ENCODE measurements at regions not wholly inside any gene's neighbourhood (a gene's known extent, or its start where the extent isn't known, plus 50 kb on each side); places are given as distances from the start of the nearest gene placed in this dataset.
"Not testable (repeated sequence)": the region's sequence is repeated elsewhere in the genome, so short reads cannot be mapped to it uniquely, and the experiment has no call there.

DNA sequence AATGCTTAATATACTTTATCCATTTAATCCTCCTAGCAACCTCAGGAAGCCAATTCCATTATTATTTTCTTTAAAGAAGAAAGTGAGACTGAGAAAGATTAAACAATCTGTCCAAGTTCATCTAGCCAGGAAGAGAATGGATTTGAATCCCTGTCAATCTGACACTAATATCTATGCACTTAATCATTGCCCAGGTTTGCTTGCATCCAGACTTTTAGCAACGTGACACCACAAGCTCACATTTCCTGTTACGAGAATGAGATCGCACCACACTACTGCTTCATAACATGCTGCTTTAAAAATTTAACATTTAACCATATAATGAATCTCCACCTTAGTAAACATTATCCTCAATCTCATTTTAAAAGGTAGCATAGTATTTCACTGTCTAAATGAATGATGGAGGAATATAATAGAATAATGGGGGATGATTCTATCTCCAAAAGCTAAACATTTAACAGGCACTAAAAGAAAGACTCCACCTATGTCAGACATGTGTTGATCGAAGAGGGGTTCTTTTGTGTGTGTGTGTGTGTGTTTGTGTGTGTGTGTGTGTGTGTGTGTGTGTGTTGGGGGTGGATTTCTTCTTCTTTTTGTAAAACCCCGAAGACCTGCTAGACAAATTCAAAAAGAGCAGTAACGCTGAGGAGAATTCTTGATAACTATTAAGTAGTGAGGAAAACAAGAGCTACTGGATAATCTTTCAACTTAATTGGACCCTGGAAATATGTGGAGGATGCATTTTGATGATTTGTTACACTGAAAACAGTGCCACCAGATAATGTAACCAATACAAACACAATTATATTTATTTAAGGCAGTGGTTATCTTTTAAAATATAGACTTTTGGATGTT, 138.7 kb upstream of the NR3C1 start:
- Mint-ChIP-seq H3K27me3 (no peaks in the 10 kb centered on the region), H3K27ac (no peak overlapping the region), H3K4me3 (no peak overlapping the region), H3K36me3 (ENCODE audit: low read depth) (no peaks in the 10 kb centered on the region), H3K4me1 (ENCODE audit: low read depth) (peaks cover 2% of the 10 kb centered on the region), H3K9me3 (peaks cover 6% of the 10 kb centered on the region)
- no peak for DNase-seq

DNA sequence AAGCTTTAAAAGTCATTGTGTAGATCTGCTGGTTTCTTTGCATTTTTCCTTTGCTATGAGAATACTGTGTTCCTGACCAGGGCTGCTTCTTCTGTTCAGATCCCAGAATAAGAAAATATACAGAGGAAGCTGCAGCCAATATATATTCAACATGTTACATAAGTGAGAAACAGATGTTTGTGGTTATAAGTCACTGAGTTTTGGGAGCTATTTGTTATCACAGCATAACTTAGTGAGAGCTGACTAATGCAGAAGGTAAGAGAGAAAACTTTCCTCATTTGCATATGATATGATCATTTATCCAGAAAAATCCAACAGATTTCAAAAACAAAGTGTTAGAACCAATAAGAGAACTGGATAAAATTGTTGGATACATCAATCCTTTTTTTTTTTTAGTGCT, 136.3 kb upstream of the NR3C1 start:
- no peaks in the 10 kb centered on the region for H3K36me3 Mint-ChIP-seq (ENCODE audit: low read depth)
- H3K27ac Mint-ChIP-seq: no peak overlapping the region
- H3K27me3 Mint-ChIP-seq: peaks cover 9% of the 10 kb centered on the region
- H3K4me3 Mint-ChIP-seq: no peak overlapping the region
- H3K4me1 Mint-ChIP-seq (ENCODE audit: low read depth): peaks cover under 1% of the 10 kb centered on the region
- H3K9me3 Mint-ChIP-seq: peaks cover 6% of the 10 kb centered on the region
- no peak for DNase-seq

DNA sequence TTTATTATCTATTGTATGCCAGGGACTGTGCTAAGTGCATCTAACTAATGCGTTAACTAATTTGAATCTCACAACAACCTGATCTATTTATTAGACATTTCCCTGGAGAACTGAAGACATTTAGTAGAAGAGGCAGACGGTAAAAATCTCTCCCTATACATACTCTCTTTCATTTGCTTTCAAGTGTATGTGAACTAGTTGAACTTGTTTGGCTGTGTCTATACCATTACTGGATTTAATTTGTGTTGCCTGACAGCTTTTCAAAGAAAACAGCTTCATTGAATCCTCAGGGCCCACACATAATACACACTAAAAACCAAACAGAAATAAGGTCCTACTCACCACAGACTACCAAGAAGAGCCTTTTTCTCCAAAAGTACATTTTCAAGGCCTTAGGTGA, 133.6 kb upstream of the NR3C1 start:
- peaks cover 10% of the 10 kb centered on the region for H3K27me3 Mint-ChIP-seq
- no peaks in the 10 kb centered on the region for H3K36me3 Mint-ChIP-seq (ENCODE audit: low read depth)
- H3K4me3 Mint-ChIP-seq: no peak overlapping the region
- no peak overlapping the region for H3K27ac Mint-ChIP-seq
- DNase-seq: no peak
- peaks cover 6% of the 10 kb centered on the region for H3K9me3 Mint-ChIP-seq
- no peaks in the 10 kb centered on the region for H3K4me1 Mint-ChIP-seq (ENCODE audit: low read depth)

DNA sequence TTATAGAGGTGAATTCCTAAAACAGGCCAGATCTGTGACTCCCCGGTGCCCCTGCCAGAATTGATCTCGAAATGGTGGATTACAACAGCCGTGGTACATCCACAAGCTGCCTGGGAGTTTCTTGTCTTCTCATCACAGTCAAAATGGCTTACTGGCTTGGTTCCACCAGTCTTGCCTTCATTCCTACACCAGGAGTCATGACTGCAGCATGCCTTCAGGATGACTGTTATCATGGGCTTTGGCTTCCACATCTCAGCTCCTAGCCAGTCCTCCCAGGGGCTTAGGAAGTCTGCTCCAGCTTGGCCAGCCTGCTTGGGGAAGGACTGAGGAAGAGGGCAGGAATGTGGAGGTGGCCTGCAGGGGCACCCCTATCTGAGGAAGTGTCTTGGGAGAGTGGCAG, 132.9 kb upstream of the NR3C1 start:
- Mint-ChIP-seq H3K4me1 (ENCODE audit: low read depth) (no peaks in the 10 kb centered on the region), H3K9me3 (peaks cover 6% of the 10 kb centered on the region), H3K27me3 (peaks cover 10% of the 10 kb centered on the region), H3K27ac (no peak overlapping the region), H3K36me3 (ENCODE audit: low read depth) (no peaks in the 10 kb centered on the region), H3K4me3 (no peak overlapping the region)
- DNase-seq: no peak

DNA sequence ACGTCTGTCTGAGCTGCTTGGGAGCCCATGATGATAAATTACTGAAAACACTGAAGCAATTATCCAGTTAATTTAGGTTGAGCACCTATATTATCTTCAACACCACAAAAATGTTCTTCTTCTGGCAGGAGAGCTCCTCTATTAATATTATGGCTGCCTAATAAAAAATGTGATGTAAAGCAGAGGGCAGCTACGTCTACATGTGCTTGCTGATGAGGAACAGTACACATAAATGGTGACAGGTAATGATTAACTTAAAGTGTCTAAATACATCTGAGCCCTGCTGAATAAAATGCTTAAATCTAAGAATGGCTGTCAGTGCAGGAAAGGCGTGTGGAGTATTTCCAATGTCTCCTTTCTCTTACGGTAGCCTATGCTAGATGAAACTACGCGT, 131.3 kb upstream of the NR3C1 start:
- Mint-ChIP-seq H3K4me3 (no peak overlapping the region), H3K9me3 (peaks cover 6% of the 10 kb centered on the region), H3K36me3 (ENCODE audit: low read depth) (no peaks in the 10 kb centered on the region), H3K4me1 (ENCODE audit: low read depth) (no peaks in the 10 kb centered on the region), H3K27ac (no peak overlapping the region), H3K27me3 (peaks cover 10% of the 10 kb centered on the region)
- DNase-seq: no peak

DNA sequence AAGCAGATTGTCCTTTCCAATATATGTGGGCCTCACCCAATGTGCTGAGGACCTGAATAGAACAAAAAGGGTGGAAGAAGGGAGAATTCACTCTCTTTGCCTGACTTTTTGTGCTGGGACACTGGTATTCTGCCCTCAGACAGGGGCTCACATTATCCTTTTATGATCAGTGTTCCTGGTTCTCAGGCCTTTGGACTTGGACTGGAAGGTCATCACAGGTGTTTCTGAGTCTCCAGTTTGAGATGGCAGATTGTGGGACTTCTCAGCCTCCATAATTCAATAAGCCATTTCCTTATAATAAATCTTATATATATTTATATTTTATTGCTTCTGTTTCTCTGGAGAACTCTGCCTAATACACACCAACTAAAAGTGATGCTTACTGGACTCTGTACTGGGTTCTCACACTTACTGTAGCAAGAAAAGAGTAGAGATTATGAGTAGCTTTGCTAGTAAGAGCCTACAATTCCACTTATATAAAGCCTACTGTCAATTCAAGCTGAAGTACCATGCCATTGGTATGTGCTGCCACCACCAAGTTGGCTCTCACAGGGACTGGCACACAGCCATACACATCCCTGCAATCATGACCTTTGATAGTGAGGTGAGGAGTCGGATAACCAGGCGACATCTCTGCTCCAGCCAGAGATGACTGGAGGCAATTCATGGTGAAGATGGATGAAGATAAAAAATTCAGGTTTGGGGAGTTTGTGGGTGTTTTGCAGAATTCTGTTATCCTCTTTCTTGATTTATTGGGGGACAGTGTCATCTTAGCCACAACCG, 130.7 kb upstream of the NR3C1 start:
- no peaks in the 10 kb centered on the region for H3K4me1 Mint-ChIP-seq (ENCODE audit: low read depth)
- H3K27ac Mint-ChIP-seq: no peak overlapping the region
- no peaks in the 10 kb centered on the region for H3K9me3 Mint-ChIP-seq
- H3K36me3 Mint-ChIP-seq (ENCODE audit: low read depth): no peaks in the 10 kb centered on the region
- no peak overlapping the region for H3K4me3 Mint-ChIP-seq
- H3K27me3 Mint-ChIP-seq: peaks cover 10% of the 10 kb centered on the region
- DNase-seq: no peak

DNA sequence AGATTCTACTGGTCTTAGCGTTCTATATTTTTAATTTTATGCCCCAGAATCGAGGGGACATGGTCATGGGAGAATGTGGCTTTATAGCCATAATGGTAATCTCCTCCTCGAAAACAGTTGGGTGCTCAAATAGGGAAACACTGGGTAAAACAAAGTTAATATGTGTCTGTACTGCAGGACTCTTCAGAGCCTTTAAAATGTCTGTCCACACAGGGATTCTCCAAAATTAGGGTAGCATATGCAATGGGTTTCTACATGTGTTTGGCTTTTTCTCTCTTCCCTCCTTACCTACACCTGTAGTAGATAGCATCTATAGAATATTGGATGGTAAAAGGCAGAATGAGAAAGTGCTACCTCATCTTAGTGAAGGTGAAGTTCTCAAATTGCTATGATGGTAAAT, 130.0 kb upstream of the NR3C1 start:
- H3K27me3 Mint-ChIP-seq: peaks cover 10% of the 10 kb centered on the region
- DNase-seq: no peak
- no peak overlapping the region for H3K27ac Mint-ChIP-seq
- no peak overlapping the region for H3K4me3 Mint-ChIP-seq
- no peaks in the 10 kb centered on the region for H3K4me1 Mint-ChIP-seq (ENCODE audit: low read depth)
- H3K9me3 Mint-ChIP-seq: no peaks in the 10 kb centered on the region
- H3K36me3 Mint-ChIP-seq (ENCODE audit: low read depth): no peaks in the 10 kb centered on the region

DNA sequence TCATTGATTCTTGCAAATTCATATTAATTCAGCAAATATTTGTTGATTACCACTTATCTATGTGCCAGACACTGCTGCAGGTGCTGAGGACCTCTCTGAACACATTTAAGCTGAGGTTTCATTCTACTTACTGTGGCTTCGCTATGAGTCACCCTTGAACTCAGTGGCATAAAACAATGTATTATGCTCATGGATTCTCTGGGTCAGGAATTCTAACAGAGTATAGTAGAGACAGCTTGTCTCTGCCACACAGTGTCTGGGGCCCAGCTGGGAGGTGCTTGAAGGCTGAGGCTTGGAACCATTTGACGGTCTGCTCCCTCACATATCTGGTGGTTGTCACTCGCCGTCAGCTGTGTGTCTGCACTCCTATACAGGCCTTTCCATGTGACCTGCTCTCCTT, 124.3 kb upstream of the NR3C1 start:
- H3K4me1 Mint-ChIP-seq (ENCODE audit: low read depth): no peaks in the 10 kb centered on the region
- H3K27ac Mint-ChIP-seq: no peak overlapping the region
- H3K9me3 Mint-ChIP-seq: no peaks in the 10 kb centered on the region
- no peak overlapping the region for H3K4me3 Mint-ChIP-seq
- H3K36me3 Mint-ChIP-seq (ENCODE audit: low read depth): no peaks in the 10 kb centered on the region
- no peaks in the 10 kb centered on the region for H3K27me3 Mint-ChIP-seq
- no peak for DNase-seq

DNA sequence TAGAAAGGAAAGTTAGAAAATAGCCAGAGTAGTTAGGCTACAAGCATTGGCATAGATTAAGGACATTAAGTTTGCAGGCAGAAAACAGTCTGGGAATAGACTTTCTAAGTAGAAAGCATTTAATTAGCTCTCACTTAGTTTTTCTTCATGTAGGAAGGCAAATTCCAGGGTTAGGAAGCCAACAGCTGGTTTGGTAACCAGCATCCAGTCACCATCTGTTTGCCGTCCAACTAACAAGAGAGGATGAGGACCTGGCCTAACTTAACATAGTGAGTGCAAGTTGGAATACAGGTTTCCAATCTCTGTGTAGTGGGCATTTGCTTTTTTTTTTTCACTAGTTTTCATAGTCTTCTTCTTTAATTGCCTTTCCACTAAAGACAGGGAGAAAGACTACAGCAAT, 121.7 kb upstream of the NR3C1 start:
- no peaks in the 10 kb centered on the region for H3K4me1 Mint-ChIP-seq (ENCODE audit: low read depth)
- no peaks in the 10 kb centered on the region for H3K36me3 Mint-ChIP-seq (ENCODE audit: low read depth)
- H3K4me3 Mint-ChIP-seq: no peak overlapping the region
- DNase-seq: no peak
- no peak overlapping the region for H3K27ac Mint-ChIP-seq
- no peaks in the 10 kb centered on the region for H3K9me3 Mint-ChIP-seq
- H3K27me3 Mint-ChIP-seq: no peaks in the 10 kb centered on the region

GRCh38 chr5:143524338-143524945, 121.0 kb upstream of the NR3C1 start:
- Mint-ChIP-seq H3K9me3 (no peaks in the 10 kb centered on the region), H3K4me3 (no peak overlapping the region), H3K27me3 (no peaks in the 10 kb centered on the region), H3K27ac (no peak overlapping the region), H3K4me1 (ENCODE audit: low read depth) (no peaks in the 10 kb centered on the region), H3K36me3 (ENCODE audit: low read depth) (no peaks in the 10 kb centered on the region)
- DNase-seq: no peak

DNA sequence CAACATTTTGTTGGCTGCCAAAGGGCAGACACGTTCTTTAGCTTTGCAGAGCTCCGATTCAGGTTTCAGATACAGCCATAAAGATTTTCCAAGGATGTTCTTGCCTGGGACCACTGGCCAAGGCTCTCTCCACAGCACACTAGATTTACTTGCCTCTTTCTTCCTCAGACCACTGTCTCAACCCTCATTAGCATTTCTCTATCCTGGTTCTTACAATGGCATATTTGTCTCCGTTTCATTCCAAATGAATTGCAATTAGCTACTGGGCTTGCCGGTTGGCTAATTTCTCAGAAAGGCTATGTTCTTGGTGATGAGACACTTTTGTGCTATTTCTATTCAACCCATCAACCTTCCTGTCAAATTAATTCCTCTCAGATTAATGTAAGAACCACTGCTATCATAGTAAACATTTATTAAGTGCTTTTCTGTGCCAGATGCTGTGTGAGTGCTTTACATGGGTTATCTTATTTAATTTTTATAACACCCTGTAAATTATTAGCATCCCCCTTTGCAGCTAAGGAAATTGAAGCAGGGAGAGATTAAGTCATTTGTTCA, 118.4 kb upstream of the NR3C1 start:
- H3K4me1 Mint-ChIP-seq (ENCODE audit: low read depth): no peaks in the 10 kb centered on the region
- H3K9me3 Mint-ChIP-seq: no peaks in the 10 kb centered on the region
- no peaks in the 10 kb centered on the region for H3K27me3 Mint-ChIP-seq
- H3K36me3 Mint-ChIP-seq (ENCODE audit: low read depth): no peaks in the 10 kb centered on the region
- DNase-seq: no peak
- no peak overlapping the region for H3K4me3 Mint-ChIP-seq
- no peak overlapping the region for H3K27ac Mint-ChIP-seq

- H3K4me1 Mint-ChIP-seq (ENCODE audit: low read depth): no peaks in the 10 kb centered on the region
- H3K36me3 Mint-ChIP-seq (ENCODE audit: low read depth): no peaks in the 10 kb centered on the region
- H3K27me3 Mint-ChIP-seq: no peaks in the 10 kb centered on the region
- H3K4me3 Mint-ChIP-seq: no peak overlapping the region
- H3K27ac Mint-ChIP-seq: no peak overlapping the region
- no peak for DNase-seq
- no peaks in the 10 kb centered on the region for H3K9me3 Mint-ChIP-seq
These were observed 117.7 kb upstream of the NR3C1 start for GRCh38 chr5:143521141-143521540.

DNA sequence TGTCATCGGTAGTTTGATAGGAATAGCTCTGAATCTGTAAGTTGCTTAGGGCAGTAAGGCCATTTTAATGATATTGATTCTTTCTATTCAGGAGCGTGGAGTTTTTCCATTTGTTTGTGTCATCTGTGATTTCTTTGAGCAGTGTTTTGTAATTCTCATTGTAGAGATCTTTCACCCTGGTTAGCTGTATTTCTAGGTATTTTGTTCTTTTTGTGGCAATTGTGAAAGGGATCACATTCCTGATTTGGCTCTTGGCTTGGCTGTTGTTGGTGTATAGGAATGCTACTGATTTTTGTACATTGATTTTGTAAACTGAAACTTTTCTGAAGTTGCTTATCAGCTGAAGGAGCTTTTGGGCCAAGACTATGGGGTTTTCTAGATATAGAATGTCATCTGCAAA, 115.7 kb upstream of the NR3C1 start:
- H3K27me3 Mint-ChIP-seq; H3K9me3 Mint-ChIP-seq; H3K27ac Mint-ChIP-seq; H3K4me3 Mint-ChIP-seq; H3K4me1 Mint-ChIP-seq (ENCODE audit: low read depth); DNase-seq; H3K36me3 Mint-ChIP-seq (ENCODE audit: low read depth): not testable (repeated sequence)

DNA sequence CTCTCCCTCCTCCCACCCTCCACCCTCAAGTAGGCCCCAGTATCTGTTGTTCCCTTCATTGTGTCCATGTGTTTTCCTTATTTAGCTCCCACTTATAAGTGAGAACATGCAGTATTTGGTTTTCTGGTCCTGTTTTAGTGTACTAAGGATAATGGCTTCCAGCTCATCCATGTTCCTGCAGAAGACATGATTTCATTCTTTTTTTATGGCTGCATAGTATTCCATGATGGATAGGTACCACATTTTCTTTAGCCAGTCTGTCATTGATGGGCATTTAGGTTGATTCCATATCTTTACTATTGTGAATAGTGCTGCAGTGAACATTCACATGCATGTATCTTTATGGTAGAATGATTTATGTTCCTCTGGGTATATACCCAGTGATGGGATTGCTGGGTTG, 114.3 kb upstream of the NR3C1 start:
- not testable (repeated sequence) for H3K4me1 Mint-ChIP-seq (ENCODE audit: low read depth); DNase-seq; H3K27ac Mint-ChIP-seq; H3K36me3 Mint-ChIP-seq (ENCODE audit: low read depth); H3K4me3 Mint-ChIP-seq; H3K9me3 Mint-ChIP-seq; H3K27me3 Mint-ChIP-seq

DNA sequence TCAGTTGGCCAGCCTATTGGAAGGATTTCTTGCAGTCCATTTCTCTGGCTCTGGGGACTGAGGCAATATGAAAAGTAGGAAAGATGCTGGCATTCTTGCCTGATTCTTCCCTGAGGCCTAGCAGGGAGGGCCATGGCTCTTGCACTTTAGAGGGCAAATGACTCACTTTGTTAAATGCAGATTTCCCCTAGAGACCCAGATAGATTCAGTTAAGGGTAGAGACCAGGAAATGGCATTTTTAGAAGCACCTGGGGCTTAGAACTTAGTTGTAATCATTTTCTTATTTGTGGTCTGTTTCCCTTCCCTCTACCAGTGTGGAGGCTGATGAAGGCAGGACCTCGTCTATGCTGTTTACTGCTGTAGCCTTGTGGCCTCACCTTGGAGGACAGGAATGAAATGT, 112.8 kb upstream of the NR3C1 start:
- no peak for DNase-seq
- Mint-ChIP-seq H3K9me3 (no peaks in the 10 kb centered on the region), H3K27ac (no peak overlapping the region), H3K27me3 (no peaks in the 10 kb centered on the region), H3K4me1 (ENCODE audit: low read depth) (peaks cover 5% of the 10 kb centered on the region), H3K36me3 (ENCODE audit: low read depth) (no peaks in the 10 kb centered on the region), H3K4me3 (no peak overlapping the region)

Measured in activated T-cell treated with anti-CD3 and anti-CD28 coated beads, Interleukin-2, amount 50 U/mL, for 24 hours (primary cell).